ENCODE measurements at regions not wholly inside any gene's neighbourhood (a gene's known extent, or its start where the extent isn't known, plus 50 kb on each side); places are given as distances from the start of the nearest gene placed in this dataset.

GRCh38 chr6:27667657-27668441, 194.9 kb upstream of the ZNF184 start:
- CTCF ChIA-PET = interaction anchor here (1.0 to 3.2 kb wide), 2 partner anchors 85 to 148 kb away, joined by 3 to 15 read pairs; no protein-coding TSS in a partner anchor
- H3K4me1 ChIP-seq (ENCODE audit: control insufficient read depth, extremely low read depth, insufficient read depth, low read length) = peaks cover 10% of the 10 kb centered on the region
- intact Hi-C loops (cut with micrococcal nuclease) (loop anchor here (5.0 kb wide), 3 partner anchors 166 to 491 kb away; no protein-coding TSS in a partner anchor), dilution Hi-C loops (cut with MboI; ENCODE audit: extremely low pct_ligation_motif_present, low sequenced_read_pairs) (no loop called here)
- POLR2A ChIA-PET = no interaction called here
- peak overlapping the region; percentile 58 for H2AFZ ChIP-seq (ENCODE audit: low read depth, low read length)
- no peak overlapping the region for H3K9ac ChIP-seq (replicated peaks; ENCODE audit: extremely low read depth, insufficient read depth, low read length)
- no peaks in the 10 kb centered on the region for H4K20me1 ChIP-seq (replicated peaks; ENCODE audit: control insufficient read depth, extremely low read depth, insufficient read depth, low read length)
- peaks cover 15 to 17% of the 10 kb centered on the region in 2 experiments for H3K27me3 ChIP-seq (ENCODE audit: control insufficient read depth in 2 of 2, insufficient read depth in 2 of 2, low read length in 2 of 2)
- no peaks in the 10 kb centered on the region for H3K79me2 ChIP-seq (ENCODE audit: control insufficient read depth, insufficient read depth, low read length)
- no peak overlapping the region for H3K27ac ChIP-seq (ENCODE audit: insufficient read depth, low read depth, low read length)
- no peak for DNase-seq (ENCODE audit: low read depth, low spot score)
- peak overlapping the region; percentile 89 for H3K4me2 ChIP-seq (ENCODE audit: insufficient read depth, low read length)
- no TSS peak for BruUV-seq (replicated peaks)
- H3K36me3 ChIP-seq (ENCODE audit: control insufficient read depth in 2 of 2, extremely low read depth in 1 of 2, insufficient read depth in 2 of 2, low read length in 2 of 2) = no peaks in the 10 kb centered on the region
- FAIRE-seq = peak; percentile 28
- peak overlapping the region in 2 of 3 experiments; percentile 35 to 48 for H3K4me3 ChIP-seq (replicated peaks in 1 of 3; ENCODE audit: insufficient read depth in 1 of 3, low read depth in 1 of 3, low read length in 3 of 3)
- no peaks in the 10 kb centered on the region for H3K9me3 ChIP-seq (replicated peaks; ENCODE audit: control insufficient read depth, insufficient read depth, low read length)
- TF ChIP-seq FOS (IDR thresholded peaks at IDR 0.05; ENCODE audit: borderline replicate concordance, insufficient read depth, low read length) (no peak), MYC (IDR thresholded peaks at IDR 0.05; ENCODE audit: low read depth, low read length) (no peak)
- no peaks in the 10 kb centered on the region for H3K9me1 ChIP-seq (replicated peaks; ENCODE audit: control insufficient read depth, extremely low read depth, insufficient read depth, low read length)

DNA sequence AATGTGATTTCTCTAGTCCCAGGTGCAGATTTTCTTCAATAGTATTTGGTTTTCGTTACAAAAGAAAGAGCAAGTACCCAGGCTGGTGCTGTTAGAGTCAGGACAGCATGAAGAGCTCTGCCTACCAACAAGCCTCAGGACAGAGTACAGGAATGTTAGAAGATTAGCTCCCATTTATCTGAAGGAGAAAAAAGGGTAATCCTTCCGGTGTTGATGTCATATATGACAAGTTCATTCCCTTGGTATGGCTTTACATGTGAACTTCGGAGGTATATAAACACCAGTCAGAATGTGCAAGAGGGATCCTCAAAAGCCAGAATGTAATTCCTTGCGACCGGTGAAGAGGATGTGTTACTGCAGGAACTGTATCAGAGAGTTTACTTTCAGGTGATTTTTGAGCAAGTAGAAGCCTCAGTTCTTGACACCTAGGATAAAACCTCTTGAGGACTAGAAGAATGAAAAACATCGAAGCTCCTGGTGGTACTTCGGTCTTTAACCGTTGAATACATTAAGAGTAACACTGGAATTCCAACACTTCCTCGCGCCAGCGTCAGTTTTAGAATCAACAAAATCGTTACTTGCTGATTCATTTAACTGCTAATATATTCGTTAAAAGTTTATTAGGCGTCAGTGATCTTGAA, 194.2 kb upstream of the ZNF184 start:
- H3K27ac ChIP-seq (ENCODE audit: insufficient read depth, low read depth, low read length) = no peak overlapping the region
- CTCF ChIA-PET = no interaction called here
- H3K9me1 ChIP-seq (replicated peaks; ENCODE audit: control insufficient read depth, extremely low read depth, insufficient read depth, low read length) = no peaks in the 10 kb centered on the region
- H3K4me2 ChIP-seq (ENCODE audit: insufficient read depth, low read length) = peak overlapping the region; percentile 89
- H3K4me3 ChIP-seq (replicated peaks in 1 of 3; ENCODE audit: insufficient read depth in 1 of 3, low read depth in 1 of 3, low read length in 3 of 3) = peak overlapping the region in 2 of 3 experiments; percentile 35 to 48
- H3K4me1 ChIP-seq (ENCODE audit: control insufficient read depth, extremely low read depth, insufficient read depth, low read length) = peaks cover 10% of the 10 kb centered on the region
- H4K20me1 ChIP-seq (replicated peaks; ENCODE audit: control insufficient read depth, extremely low read depth, insufficient read depth, low read length) = no peaks in the 10 kb centered on the region
- no peaks in the 10 kb centered on the region for H3K79me2 ChIP-seq (ENCODE audit: control insufficient read depth, insufficient read depth, low read length)
- TF ChIP-seq FOS (IDR thresholded peaks at IDR 0.05; ENCODE audit: borderline replicate concordance, insufficient read depth, low read length) = no peak
- no peak for TF ChIP-seq EZH2 (IDR thresholded peaks at IDR 0.05; ENCODE audit: borderline replicate concordance, low read depth, low read length, severe bottlenecking)
- TF ChIP-seq POLR2AphosphoS5 (IDR thresholded peaks at IDR 0.05; ENCODE audit: insufficient read depth, low read depth, low read length) = no peak
- TF ChIP-seq CTCF (IDR thresholded peaks at IDR 0.05; ENCODE audit: extremely low read depth in 1 of 2, insufficient read depth in 1 of 2, low read depth in 1 of 2, low read length in 2 of 2) = no peak
- no peak for TF ChIP-seq GATA2 (IDR thresholded peaks at IDR 0.05; ENCODE audit: insufficient read depth, insufficient read length, low read depth, low read length)
- TF ChIP-seq, protein P1, sequence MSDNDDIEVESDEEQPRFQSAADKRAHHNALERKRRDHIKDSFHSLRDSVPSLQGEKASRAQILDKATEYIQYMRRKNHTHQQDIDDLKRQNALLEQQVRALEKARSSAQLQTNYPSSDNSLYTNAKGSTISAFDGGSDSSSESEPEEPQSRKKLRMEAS (IDR thresholded peaks at IDR 0.05; ENCODE audit: insufficient read depth, insufficient read length) = no peak
- no peak for TF ChIP-seq MYC (IDR thresholded peaks at IDR 0.05; ENCODE audit: low read depth, low read length)
- no peak for TF ChIP-seq JUN (IDR thresholded peaks at IDR 0.05; ENCODE audit: borderline replicate concordance, insufficient read depth, insufficient read length, low read depth)
- no peak for TF ChIP-seq POLR2A (IDR thresholded peaks at IDR 0.05; ENCODE audit: low read depth, low read length)
- intact Hi-C loops (cut with micrococcal nuclease) = loop anchor here (5.0 kb wide), 3 partner anchors 165 to 490 kb away; no protein-coding TSS in a partner anchor
- dilution Hi-C loops (cut with MboI; ENCODE audit: extremely low pct_ligation_motif_present, low sequenced_read_pairs) = no loop called here
- FAIRE-seq (no peak), DNase-seq (ENCODE audit: low read depth, low spot score) (no peak)
- BruUV-seq (replicated peaks) = no TSS peak
- peak overlapping the region; percentile 58 for H2AFZ ChIP-seq (ENCODE audit: low read depth, low read length)
- peaks cover 15 to 17% of the 10 kb centered on the region in 2 experiments for H3K27me3 ChIP-seq (ENCODE audit: control insufficient read depth in 2 of 2, insufficient read depth in 2 of 2, low read length in 2 of 2)
- POLR2A ChIA-PET = no interaction called here
- no peaks in the 10 kb centered on the region for H3K9me3 ChIP-seq (replicated peaks; ENCODE audit: control insufficient read depth, insufficient read depth, low read length)
- no peak overlapping the region for H3K9ac ChIP-seq (replicated peaks; ENCODE audit: extremely low read depth, insufficient read depth, low read length)
- H3K36me3 ChIP-seq (ENCODE audit: control insufficient read depth in 2 of 2, extremely low read depth in 1 of 2, insufficient read depth in 2 of 2, low read length in 2 of 2) = no peaks in the 10 kb centered on the region

All from endothelial cell of umbilical vein (primary cell).